ENCODE measurements at regions not wholly inside any gene's neighbourhood (a gene's known extent, or its start where the extent isn't known, plus 50 kb on each side); places are given as distances from the start of the nearest gene placed in this dataset.

DNA sequence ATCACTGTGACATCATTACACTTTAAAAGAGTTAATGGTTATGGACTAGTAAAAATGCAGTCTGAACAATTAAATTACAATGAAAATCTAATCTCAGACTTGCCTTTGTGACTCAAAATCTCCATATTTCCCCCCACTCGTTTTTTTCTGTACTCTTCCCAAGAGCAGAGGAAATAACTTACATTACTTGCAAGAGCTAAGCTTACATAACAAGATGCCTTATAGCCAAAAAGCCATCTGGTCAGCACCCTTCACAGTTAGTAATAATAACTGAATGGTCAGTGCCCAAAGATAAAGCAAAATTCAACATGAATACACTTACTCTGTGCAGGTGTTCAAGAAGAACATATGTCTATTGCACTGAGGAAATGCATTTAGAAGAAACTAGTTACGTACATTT lies 1381.5 kb upstream of the CELF2 start:
- Mint-ChIP-seq H3K27me3 (peaks cover 0 to 4% of the 10 kb centered on the region in 2 donors), H3K36me3 (no peaks in the 10 kb centered on the region), H3K27ac (no peak overlapping the region), H3K9me3 (no peaks in the 10 kb centered on the region), H3K4me3 (no peak overlapping the region), H3K4me1 (no peaks in the 10 kb centered on the region)
- Histone ChIP-seq H3K27me3 (replicated peaks in 1 of 2; ENCODE audit: control insufficient read depth in 2 of 2, extremely low read depth in 1 of 2, insufficient read depth in 2 of 2, low read length in 1 of 2) (no peaks in the 10 kb centered on the region), H3K4me3 (ENCODE audit: control insufficient read depth in 1 of 2, extremely low read depth in 1 of 2, low read length in 1 of 2) (no peak overlapping the region), H3K4me1 (ENCODE audit: control insufficient read depth in 1 of 2, extremely low read depth in 1 of 2, insufficient read depth in 2 of 2, low read length in 2 of 2) (no peaks in the 10 kb centered on the region), H3K9me3 (no peaks in the 10 kb centered on the region), H3K36me3 (ENCODE audit: control insufficient read depth in 2 of 2, extremely low read depth in 1 of 2, insufficient read depth in 1 of 2, low read length in 1 of 2) (no peaks in the 10 kb centered on the region), H3K27ac (ENCODE audit: low read length) (no peak overlapping the region)
- ATAC-seq (replicated peaks in 1 of 4), result no peak
- POLR2A ChIA-PET, result no interaction called here
- WGBS (ENCODE audit: insufficient coverage), result no CpG with 5 or more reads among the region's 2 CpGs
- CTCF ChIA-PET, result no interaction called here
- DNase-seq, result no peak

DNA sequence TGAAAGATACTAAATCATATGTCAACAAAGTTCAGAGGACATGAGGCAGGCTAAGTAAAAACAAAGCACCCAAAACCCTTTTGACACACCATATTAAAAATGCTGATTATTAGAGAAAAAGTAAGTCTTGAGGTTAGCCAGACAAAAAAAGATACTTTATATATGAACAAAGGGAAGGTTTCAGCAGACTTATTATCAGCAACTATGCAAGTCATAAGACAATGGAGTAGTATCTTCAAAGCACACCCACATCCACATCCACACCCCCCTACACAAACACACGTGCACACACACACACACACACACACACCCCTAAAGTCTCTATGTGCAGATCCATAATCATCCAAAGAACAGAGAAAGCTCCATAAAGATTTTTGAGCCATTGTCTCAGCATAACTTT lies 1373.9 kb upstream of the CELF2 start:
- H3K36me3 Mint-ChIP-seq, result no peaks in the 10 kb centered on the region
- Histone ChIP-seq H3K27ac (ENCODE audit: low read length) (no peak overlapping the region), H3K4me3 (ENCODE audit: control insufficient read depth in 1 of 2, extremely low read depth in 1 of 2, low read length in 1 of 2) (no peak overlapping the region), H3K36me3 (ENCODE audit: control insufficient read depth in 2 of 2, extremely low read depth in 1 of 2, insufficient read depth in 1 of 2, low read length in 1 of 2) (no peaks in the 10 kb centered on the region), H3K27me3 (replicated peaks in 1 of 2; ENCODE audit: control insufficient read depth in 2 of 2, extremely low read depth in 1 of 2, insufficient read depth in 2 of 2, low read length in 1 of 2) (no peaks in the 10 kb centered on the region), H3K9me3 (no peaks in the 10 kb centered on the region), H3K4me1 (ENCODE audit: control insufficient read depth in 1 of 2, extremely low read depth in 1 of 2, insufficient read depth in 2 of 2, low read length in 2 of 2) (no peaks in the 10 kb centered on the region)
- no peak overlapping the region for H3K27ac Mint-ChIP-seq
- DNase-seq (no peak), ATAC-seq (replicated peaks in 1 of 4) (no peak)
- 17% methylated on average over 1 of the region's 1 CpG for WGBS (ENCODE audit: insufficient coverage)
- ChIA-PET CTCF (no interaction called here), POLR2A (no interaction called here)
- H3K27me3 Mint-ChIP-seq, result peaks cover 0 to 2% of the 10 kb centered on the region in 2 donors
- no peaks in the 10 kb centered on the region for H3K4me1 Mint-ChIP-seq
- peaks cover 5 to 24% (median 6%) of the 10 kb centered on the region in 3 donors for H3K9me3 Mint-ChIP-seq
- no peak overlapping the region for H3K4me3 Mint-ChIP-seq

DNA sequence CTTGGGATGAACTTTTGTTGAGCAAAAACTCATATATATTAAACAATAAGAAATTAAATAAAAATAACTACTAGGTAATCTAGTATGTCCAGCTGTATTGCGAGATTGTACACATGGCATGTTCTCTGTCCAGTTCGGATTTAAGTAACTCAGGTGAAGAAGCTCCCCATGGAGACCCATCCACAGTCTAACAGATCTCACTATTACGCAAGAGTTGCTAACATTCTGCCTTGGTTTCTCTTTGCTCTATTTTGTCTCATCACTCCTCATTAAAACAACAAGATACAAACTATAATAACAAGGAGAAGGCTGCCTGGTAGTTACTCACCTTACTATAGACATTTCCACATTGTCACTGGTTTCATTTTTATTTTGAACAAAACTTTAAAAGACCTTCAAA lies 1372.3 kb upstream of the CELF2 start:
- no peak overlapping the region for H3K27ac Mint-ChIP-seq
- CTCF ChIA-PET, result no interaction called here
- no peaks in the 10 kb centered on the region for H3K4me1 Mint-ChIP-seq
- H3K27me3 Mint-ChIP-seq, result no peaks in the 10 kb centered on the region
- H3K36me3 Mint-ChIP-seq, result no peaks in the 10 kb centered on the region
- Histone ChIP-seq H3K27me3 (replicated peaks in 1 of 2; ENCODE audit: control insufficient read depth in 2 of 2, extremely low read depth in 1 of 2, insufficient read depth in 2 of 2, low read length in 1 of 2) (no peaks in the 10 kb centered on the region), H3K4me3 (ENCODE audit: control insufficient read depth in 1 of 2, extremely low read depth in 1 of 2, low read length in 1 of 2) (no peak overlapping the region), H3K9me3 (no peaks in the 10 kb centered on the region), H3K36me3 (ENCODE audit: control insufficient read depth in 2 of 2, extremely low read depth in 1 of 2, insufficient read depth in 1 of 2, low read length in 1 of 2) (no peaks in the 10 kb centered on the region), H3K27ac (ENCODE audit: low read length) (no peak overlapping the region), H3K4me1 (ENCODE audit: control insufficient read depth in 1 of 2, extremely low read depth in 1 of 2, insufficient read depth in 2 of 2, low read length in 2 of 2) (no peaks in the 10 kb centered on the region)
- DNase-seq, result no peak
- no peak overlapping the region for H3K4me3 Mint-ChIP-seq
- H3K9me3 Mint-ChIP-seq, result peaks cover 5 to 24% (median 6%) of the 10 kb centered on the region in 3 donors
- ATAC-seq (replicated peaks in 1 of 4), result no peak
- 85% methylated on average over 2 of the region's 3 CpGs for WGBS (ENCODE audit: insufficient coverage)
- POLR2A ChIA-PET, result no interaction called here

DNA sequence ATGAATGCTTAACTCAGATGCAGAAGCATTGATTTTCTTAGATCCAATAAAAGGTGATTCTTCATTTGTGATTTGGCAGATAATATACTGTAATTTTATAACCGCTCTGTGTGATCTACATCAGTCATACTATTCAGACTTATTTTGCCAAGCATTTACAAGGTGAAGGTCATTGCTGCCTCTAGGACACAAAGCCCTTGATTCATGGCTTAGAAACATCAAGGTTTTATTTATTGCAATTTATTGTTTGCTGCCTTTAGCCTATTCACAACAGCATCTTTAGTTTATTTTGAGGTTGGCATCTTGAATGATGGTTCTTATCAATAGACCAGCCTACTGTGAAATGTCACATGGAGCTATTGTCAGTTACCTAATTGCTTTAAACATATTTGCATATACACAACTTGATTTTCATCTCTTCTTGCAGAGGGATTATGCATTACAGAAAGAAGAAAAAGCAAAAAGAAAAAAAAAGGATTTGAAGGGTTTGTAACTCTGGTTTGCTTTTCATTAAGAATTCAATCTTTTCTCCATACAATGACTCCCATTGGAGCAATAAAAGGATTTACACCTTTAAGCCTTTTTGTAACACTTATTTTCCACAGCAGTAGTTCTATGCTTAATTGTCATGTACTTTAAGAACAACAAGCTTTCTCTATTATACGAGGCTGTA lies 1371.6 kb upstream of the CELF2 start:
- H3K4me3 Mint-ChIP-seq, result no peak overlapping the region
- CTCF ChIA-PET, result no interaction called here
- H3K27me3 Mint-ChIP-seq, result no peaks in the 10 kb centered on the region
- peaks cover 5 to 24% (median 6%) of the 10 kb centered on the region in 3 donors for H3K9me3 Mint-ChIP-seq
- Histone ChIP-seq H3K4me1 (ENCODE audit: control insufficient read depth in 1 of 2, extremely low read depth in 1 of 2, insufficient read depth in 2 of 2, low read length in 2 of 2) (no peaks in the 10 kb centered on the region), H3K36me3 (ENCODE audit: control insufficient read depth in 2 of 2, extremely low read depth in 1 of 2, insufficient read depth in 1 of 2, low read length in 1 of 2) (no peaks in the 10 kb centered on the region), H3K4me3 (ENCODE audit: control insufficient read depth in 1 of 2, extremely low read depth in 1 of 2, low read length in 1 of 2) (no peak overlapping the region), H3K9me3 (no peaks in the 10 kb centered on the region), H3K27me3 (replicated peaks in 1 of 2; ENCODE audit: control insufficient read depth in 2 of 2, extremely low read depth in 1 of 2, insufficient read depth in 2 of 2, low read length in 1 of 2) (no peaks in the 10 kb centered on the region), H3K27ac (ENCODE audit: low read length) (no peak overlapping the region)
- no peaks in the 10 kb centered on the region for H3K4me1 Mint-ChIP-seq
- no CpG with 5 or more reads among the region's 2 CpGs for WGBS (ENCODE audit: insufficient coverage)
- no peaks in the 10 kb centered on the region for H3K36me3 Mint-ChIP-seq
- POLR2A ChIA-PET, result no interaction called here
- ATAC-seq (replicated peaks in 1 of 4) (no peak), DNase-seq (no peak)
- no peak overlapping the region for H3K27ac Mint-ChIP-seq

DNA sequence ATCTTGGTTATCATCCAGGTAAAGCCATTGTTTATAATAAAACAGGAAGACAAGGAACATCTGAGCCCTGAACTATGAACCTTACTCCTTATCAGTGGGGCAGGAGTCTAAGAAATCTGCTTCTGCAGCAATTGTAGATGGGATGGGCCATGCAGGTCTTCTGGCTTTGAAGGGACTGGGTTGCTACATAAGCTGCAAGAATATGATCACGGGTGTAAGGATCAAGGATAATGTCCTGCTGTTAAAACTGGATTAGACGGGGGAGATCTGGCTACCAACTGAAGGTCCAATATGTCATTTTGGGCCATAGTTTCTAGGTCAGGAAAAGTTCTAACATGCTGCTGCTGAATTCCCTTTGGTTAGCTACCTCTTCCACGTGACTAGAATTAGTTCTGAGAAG lies 1363.4 kb upstream of the CELF2 start:
- no peaks in the 10 kb centered on the region for H3K4me1 ChIP-seq (ENCODE audit: control insufficient read depth in 1 of 2, extremely low read depth in 1 of 2, insufficient read depth in 2 of 2, low read length in 2 of 2)
- H3K27ac ChIP-seq (ENCODE audit: low read length), result no peak overlapping the region
- Mint-ChIP-seq H3K27ac (no peak overlapping the region), H3K27me3 (peaks cover 0 to 10% of the 10 kb centered on the region in 2 donors), H3K4me3 (no peak overlapping the region), H3K36me3 (no peaks in the 10 kb centered on the region), H3K9me3 (no peaks in the 10 kb centered on the region), H3K4me1 (no peaks in the 10 kb centered on the region)
- DNase-seq (no peak), ATAC-seq (replicated peaks in 1 of 4) (no peak)
- H3K9me3 ChIP-seq, result no peaks in the 10 kb centered on the region
- H3K36me3 ChIP-seq (ENCODE audit: control insufficient read depth in 2 of 2, extremely low read depth in 1 of 2, insufficient read depth in 1 of 2, low read length in 1 of 2), result no peaks in the 10 kb centered on the region
- peaks cover 0 to 4% of the 10 kb centered on the region in 2 experiments for H3K27me3 ChIP-seq (replicated peaks in 1 of 2; ENCODE audit: control insufficient read depth in 2 of 2, extremely low read depth in 1 of 2, insufficient read depth in 2 of 2, low read length in 1 of 2)
- ChIA-PET CTCF (no interaction called here), POLR2A (no interaction called here)
- 87% methylated on average over 2 of the region's 3 CpGs for WGBS (ENCODE audit: insufficient coverage)
- no peak overlapping the region for H3K4me3 ChIP-seq (ENCODE audit: control insufficient read depth in 1 of 2, extremely low read depth in 1 of 2, low read length in 1 of 2)

DNA sequence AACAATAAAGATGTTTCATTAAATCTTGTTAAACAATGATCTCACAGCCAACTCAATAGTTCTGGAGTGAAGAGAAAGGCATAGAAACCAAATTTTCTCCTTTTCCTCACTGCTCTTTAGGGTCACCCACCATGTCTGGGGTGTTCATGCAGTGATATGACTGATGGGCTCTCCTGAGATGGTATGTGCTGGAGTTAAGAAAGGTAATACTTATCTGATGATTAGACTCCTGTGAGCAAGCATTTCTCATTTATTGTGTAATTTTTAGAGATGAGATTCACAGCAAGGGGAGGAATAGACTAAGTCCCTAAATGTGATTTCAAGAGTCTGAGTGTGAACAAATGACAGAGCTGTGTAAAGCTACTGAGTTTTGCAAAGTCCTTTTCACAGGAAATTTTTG lies 1361.3 kb upstream of the CELF2 start:
- Histone ChIP-seq H3K27ac (ENCODE audit: low read length) (no peak overlapping the region), H3K36me3 (ENCODE audit: control insufficient read depth in 2 of 2, extremely low read depth in 1 of 2, insufficient read depth in 1 of 2, low read length in 1 of 2) (no peaks in the 10 kb centered on the region), H3K27me3 (replicated peaks in 1 of 2; ENCODE audit: control insufficient read depth in 2 of 2, extremely low read depth in 1 of 2, insufficient read depth in 2 of 2, low read length in 1 of 2) (peaks cover 0 to 4% of the 10 kb centered on the region in 2 experiments), H3K9me3 (no peaks in the 10 kb centered on the region), H3K4me1 (ENCODE audit: control insufficient read depth in 1 of 2, extremely low read depth in 1 of 2, insufficient read depth in 2 of 2, low read length in 2 of 2) (no peaks in the 10 kb centered on the region), H3K4me3 (ENCODE audit: control insufficient read depth in 1 of 2, extremely low read depth in 1 of 2, low read length in 1 of 2) (no peak overlapping the region)
- Mint-ChIP-seq H3K4me3 (no peak overlapping the region), H3K27me3 (peaks cover 0 to 7% of the 10 kb centered on the region in 2 donors), H3K27ac (no peak overlapping the region), H3K36me3 (no peaks in the 10 kb centered on the region), H3K4me1 (no peaks in the 10 kb centered on the region), H3K9me3 (peaks cover 0 to 1% (median under 1%) of the 10 kb centered on the region in 3 donors)
- ChIA-PET POLR2A (no interaction called here), CTCF (no interaction called here)
- no peak for DNase-seq
- ATAC-seq (replicated peaks in 1 of 4), result no peak

DNA sequence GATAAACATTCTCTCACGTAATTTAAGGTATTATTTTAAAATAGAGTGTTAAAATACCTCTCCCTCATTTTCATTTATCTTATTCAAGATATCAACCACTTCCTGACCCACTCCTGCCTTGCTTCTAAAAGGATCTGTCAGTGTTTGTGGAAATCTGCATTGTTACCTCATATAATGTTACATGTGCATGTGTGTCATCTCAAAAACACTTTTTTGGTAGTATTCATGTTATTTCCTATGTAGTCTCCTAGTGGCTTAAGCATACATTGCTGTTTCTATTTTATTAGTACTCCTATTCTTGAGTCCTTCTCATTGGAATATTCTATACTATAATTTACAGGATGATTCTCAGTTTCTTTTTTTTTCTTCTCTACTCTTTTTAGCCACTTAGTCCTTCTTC lies 1360.7 kb upstream of the CELF2 start:
- Mint-ChIP-seq H3K9me3 (peaks cover 0 to 4% (median 3%) of the 10 kb centered on the region in 3 donors), H3K36me3 (no peaks in the 10 kb centered on the region), H3K4me1 (no peaks in the 10 kb centered on the region), H3K27me3 (peaks cover 0 to 6% of the 10 kb centered on the region in 2 donors), H3K27ac (no peak overlapping the region), H3K4me3 (no peak overlapping the region)
- H3K9me3 ChIP-seq, result no peaks in the 10 kb centered on the region
- no CpG with 5 or more reads among the region's 1 CpG for WGBS (ENCODE audit: insufficient coverage)
- peaks cover 0 to 2% of the 10 kb centered on the region in 2 experiments for H3K27me3 ChIP-seq (replicated peaks in 1 of 2; ENCODE audit: control insufficient read depth in 2 of 2, extremely low read depth in 1 of 2, insufficient read depth in 2 of 2, low read length in 1 of 2)
- DNase-seq (no peak), ATAC-seq (replicated peaks in 1 of 4) (no peak)
- H3K4me1 ChIP-seq (ENCODE audit: control insufficient read depth in 1 of 2, extremely low read depth in 1 of 2, insufficient read depth in 2 of 2, low read length in 2 of 2), result no peaks in the 10 kb centered on the region
- ChIA-PET CTCF (no interaction called here), POLR2A (no interaction called here)
- H3K36me3 ChIP-seq (ENCODE audit: control insufficient read depth in 2 of 2, extremely low read depth in 1 of 2, insufficient read depth in 1 of 2, low read length in 1 of 2), result no peaks in the 10 kb centered on the region
- no peak overlapping the region for H3K27ac ChIP-seq (ENCODE audit: low read length)
- H3K4me3 ChIP-seq (ENCODE audit: control insufficient read depth in 1 of 2, extremely low read depth in 1 of 2, low read length in 1 of 2), result no peak overlapping the region
